Thyroid gland (tissue), 4 donors: ENCODE measurements at regions not wholly inside any gene's neighbourhood (a gene's known extent, or its start where the extent isn't known, plus 50 kb on each side); places are given as distances from the start of the nearest gene placed in this dataset.

ENCODE experiments used
- DNase-seq, 2 donors: peaks; one replicate each; pipeline ENCODE4 v3.0.0-alpha.2; 2019
- H3K27ac ChIP-seq, 3 donors: fragments of 200-600 bp; sonication (generic); 1 replicate in 2 of 3; 2 replicates in 1 of 3; pipeline ENCODE4 v1.5.1; 2016 to 2019; ENCODE audit warnings: mild to moderate bottlenecking in 1 of 3, moderate library complexity in 1 of 3
- H3K27me3 ChIP-seq: fragments of 200-600 bp; sonication (generic); one replicate; pipeline ENCODE4 v1.5.1; 2019
- H3K36me3 ChIP-seq, 2 donors: fragments of 200-600 bp; sonication (generic); one replicate each; pipeline ENCODE4 v1.5.1; 2016 to 2019
- H3K4me1 ChIP-seq, 2 donors: fragments of 200-600 bp; sonication (generic); one replicate each; pipeline ENCODE4 v1.5.1; 2017 to 2019
- H3K4me3 ChIP-seq, 3 donors: fragments of 200-600 bp; sonication (generic); replicated peaks in 1 of 3; 1 replicate in 2 of 3; 2 replicates in 1 of 3; pipeline ENCODE4 v1.5.1; 2016; ENCODE audit warnings: mild to moderate bottlenecking in 1 of 3
- H3K9me3 ChIP-seq: fragments of 200-600 bp; sonication (generic); one replicate; pipeline ENCODE4 v1.5.1; 2017
- CTCF ChIP-seq, 6 experiments: fragments of 200-600 bp in 3 of 6; fragments of 450-650 bp in 3 of 6; sonication (generic) in 3 of 6; IDR thresholded peaks; one replicate each; pipeline ENCODE4 v1.5.1; 2016 to 2019; ENCODE audit warnings: antibody characterized with exemption in 6 of 6, mild to moderate bottlenecking in 2 of 6, inconsistent platforms in 1 of 6, moderate library complexity in 1 of 6
- POLR2A ChIP-seq, 2 donors: fragments of 450-650 bp; IDR thresholded peaks; one replicate each; pipeline ENCODE4 v1.6.1; 2017; ENCODE audit warnings: antibody characterized with exemption in 2 of 2, mild to moderate bottlenecking in 2 of 2, moderate library complexity in 1 of 2
- WGBS, 2 donors: methylation state at CpG; one replicate each; pipeline ENCODE4 v1.1.5; 2017; 5-methylcytosine and 5-hydroxymethylcytosine counted together
- intact Hi-C: fragments of 100-400 bp; cut with DNase I; formaldehyde crosslinking; loops from one replicate; pipeline ENCODE4 v1.15.1; 2023

GRCh38 chr10:63027531-63027930 is 105.6 kb upstream of the NRBF2 start:
- Histone ChIP-seq H3K27ac (no peak overlapping the region), H3K27me3 (no peaks in the 10 kb centered on the region), H3K9me3 (no peaks in the 10 kb centered on the region), H3K4me3 (no peak overlapping the region), H3K4me1 (no peaks in the 10 kb centered on the region), H3K36me3 (no peaks in the 10 kb centered on the region)
- DNase-seq = peak; percentile 9 to 16
- intact Hi-C loops = no loop called here
- WGBS, 2 donors = 50 to 53% methylated on average over 6 of the region's 6 CpGs
- TF ChIP-seq POLR2A (IDR thresholded peaks at IDR 0.05) (no peak), CTCF (IDR thresholded peaks at IDR 0.05) (no peak)

- H3K36me3 ChIP-seq = no peaks in the 10 kb centered on the region
These were observed 111.9 kb upstream of the NRBF2 start for GRCh38 chr10:63021225-63021624.

GRCh38 chr10:63013755-63014154 is 119.4 kb upstream of the NRBF2 start:
- intact Hi-C loops = no loop called here
- Histone ChIP-seq H3K36me3 (no peaks in the 10 kb centered on the region), H3K4me3 (no peak overlapping the region), H3K27me3 (no peaks in the 10 kb centered on the region), H3K27ac (no peak overlapping the region), H3K4me1 (no peaks in the 10 kb centered on the region), H3K9me3 (no peaks in the 10 kb centered on the region)
- DNase-seq = no peak
- 51 to 100% methylated on average over 1 of the region's 1 CpG for WGBS, 2 donors
- TF ChIP-seq POLR2A (IDR thresholded peaks at IDR 0.05) = no peak
- TF ChIP-seq CTCF (IDR thresholded peaks at IDR 0.05) = no peak

More at GRCh38 chr10:63021225-63021624, 111.9 kb upstream of the NRBF2 start:
- intact Hi-C loops = no loop called here
- no peaks in the 10 kb centered on the region for H3K27me3 ChIP-seq
- no peak overlapping the region for H3K4me3 ChIP-seq
- 83 to 84% methylated on average over 1 of the region's 1 CpG for WGBS, 2 donors
- no peaks in the 10 kb centered on the region for H3K9me3 ChIP-seq
- DNase-seq = no peak
- no peak overlapping the region for H3K27ac ChIP-seq
- H3K4me1 ChIP-seq = no peaks in the 10 kb centered on the region
- TF ChIP-seq POLR2A (IDR thresholded peaks at IDR 0.05) (no peak), CTCF (IDR thresholded peaks at IDR 0.05) (no peak)

- Histone ChIP-seq H3K27ac (no peak overlapping the region), H3K27me3 (no peaks in the 10 kb centered on the region), H3K9me3 (no peaks in the 10 kb centered on the region), H3K4me3 (no peak overlapping the region), H3K36me3 (no peaks in the 10 kb centered on the region), H3K4me1 (no peaks in the 10 kb centered on the region)
- intact Hi-C loops = no loop called here
- TF ChIP-seq CTCF (IDR thresholded peaks at IDR 0.05) (no peak), POLR2A (IDR thresholded peaks at IDR 0.05) (no peak)
- DNase-seq = no peak
These were observed 120.5 kb upstream of the NRBF2 start for GRCh38 chr10:63012623-63013022.

- DNase-seq = no peak
- H3K36me3 ChIP-seq = no peaks in the 10 kb centered on the region
- H3K27me3 ChIP-seq = no peaks in the 10 kb centered on the region
- no peak overlapping the region for H3K27ac ChIP-seq
- no peak for TF ChIP-seq POLR2A (IDR thresholded peaks at IDR 0.05)
- TF ChIP-seq CTCF (IDR thresholded peaks at IDR 0.05) = no peak
- 94 to 96% methylated on average over 1 of the region's 1 CpG for WGBS, 2 donors
- H3K9me3 ChIP-seq = no peaks in the 10 kb centered on the region
- intact Hi-C loops = no loop called here
- no peaks in the 10 kb centered on the region for H3K4me1 ChIP-seq
- no peak overlapping the region for H3K4me3 ChIP-seq
These were observed 122.9 kb upstream of the NRBF2 start for GRCh38 chr10:63010203-63010602.
